Uterus (tissue), 3 donors: ENCODE measurements at regions not wholly inside any gene's neighbourhood (a gene's known extent, or its start where the extent isn't known, plus 50 kb on each side); places are given as distances from the start of the nearest gene placed in this dataset.

Source experiments
- DNase-seq, 2 donors: peaks; one replicate each; pipeline ENCODE4 v3.0.0-alpha.2; 2019 to 2020
- H3K27ac ChIP-seq, 2 donors: fragments of 200-600 bp; sonication (generic); 1 replicate in 1 of 2; 2 replicates in 1 of 2; pipeline ENCODE4 v1.5.1; 2016 to 2018
- H3K27me3 ChIP-seq, 2 donors: fragments of 200-600 bp; sonication (generic); one replicate each; pipeline ENCODE4 v1.5.1; 2018 to 2019; ENCODE audit warnings: control low read depth in 1 of 2
- H3K36me3 ChIP-seq, 2 donors: fragments of 200-600 bp; sonication (generic); one replicate each; pipeline ENCODE4 v1.5.1; 2019; ENCODE audit warnings: control low read depth in 1 of 2
- H3K4me1 ChIP-seq, 2 donors: fragments of 200-600 bp; sonication (generic); one replicate each; pipeline ENCODE4 v1.5.1; 2018 to 2019; ENCODE audit warnings: control low read depth in 1 of 2
- H3K4me3 ChIP-seq, 2 donors: fragments of 200-600 bp; sonication (generic); 1 replicate in 1 of 2; 2 replicates in 1 of 2; pipeline ENCODE4 v1.5.1; 2018 to 2019; ENCODE audit warnings: mild to moderate bottlenecking in 1 of 2
- H3K9me3 ChIP-seq, 2 donors: fragments of 200-600 bp; sonication (generic); one replicate each; pipeline ENCODE4 v1.5.1; 2019; ENCODE audit warnings: control low read depth in 1 of 2
- CTCF ChIP-seq, 4 experiments: fragments of 200-600 bp in 2 of 4; fragments of 450-650 bp in 2 of 4; sonication (generic) in 2 of 4; IDR thresholded peaks; one replicate each; pipeline ENCODE4 v1.5.1; 2016 to 2019; ENCODE audit warnings: antibody characterized with exemption in 4 of 4, mild to moderate bottlenecking in 2 of 4, moderate library complexity in 1 of 4
- POLR2A ChIP-seq, 2 donors: fragments of 450-650 bp; IDR thresholded peaks; one replicate each; pipeline ENCODE4 v1.6.1; 2016; ENCODE audit warnings: antibody characterized with exemption in 2 of 2, mild to moderate bottlenecking in 1 of 2, moderate library complexity in 1 of 2
- intact Hi-C: fragments of 100-400 bp; cut with DNase I; formaldehyde crosslinking; loops from one replicate; pipeline ENCODE4 v1.15.1; 2023; ENCODE audit warnings: low total_unique reads
- donor health status: DM: yes; HTN: yes; CAD: no.

GRCh38 chr4:89665662-89666061, 171.3 kb downstream of the SNCA start:
- TF ChIP-seq POLR2A (IDR thresholded peaks at IDR 0.05), result no peak
- TF ChIP-seq CTCF (IDR thresholded peaks at IDR 0.05), result no peak
- H3K36me3 ChIP-seq, result no peaks in the 10 kb centered on the region
- H3K27ac ChIP-seq, result no peak overlapping the region
- intact Hi-C loops, result no loop called here
- DNase-seq, result no peak
- H3K4me1 ChIP-seq, result no peaks in the 10 kb centered on the region
- H3K9me3 ChIP-seq, result no peaks in the 10 kb centered on the region
- no peaks in the 10 kb centered on the region for H3K27me3 ChIP-seq
- H3K4me3 ChIP-seq, result no peak overlapping the region

GRCh38 chr4:89664521-89664920, 172.4 kb downstream of the SNCA start:
- no peak for TF ChIP-seq POLR2A (IDR thresholded peaks at IDR 0.05)
- no peak overlapping the region for H3K27ac ChIP-seq
- H3K36me3 ChIP-seq, result no peaks in the 10 kb centered on the region
- no peak for DNase-seq
- H3K4me1 ChIP-seq, result no peaks in the 10 kb centered on the region
- H3K9me3 ChIP-seq, result no peaks in the 10 kb centered on the region
- no peaks in the 10 kb centered on the region for H3K27me3 ChIP-seq
- intact Hi-C loops, result no loop called here
- no peak overlapping the region for H3K4me3 ChIP-seq

GRCh38 chr4:89661173-89661899, 175.6 kb downstream of the SNCA start:
- no peak for DNase-seq
- Histone ChIP-seq H3K27ac (no peak overlapping the region), H3K27me3 (no peaks in the 10 kb centered on the region), H3K4me3 (no peak overlapping the region), H3K36me3 (no peaks in the 10 kb centered on the region), H3K9me3 (no peaks in the 10 kb centered on the region), H3K4me1 (peaks cover 0 to 7% of the 10 kb centered on the region in 2 donors)
- TF ChIP-seq POLR2A (IDR thresholded peaks at IDR 0.05), result no peak
- no peak for TF ChIP-seq CTCF (IDR thresholded peaks at IDR 0.05)
- intact Hi-C loops, result no loop called here

- no peak for DNase-seq
- no peaks in the 10 kb centered on the region for H3K27me3 ChIP-seq
- peaks cover 0 to 7% of the 10 kb centered on the region in 2 donors for H3K4me1 ChIP-seq
- no peaks in the 10 kb centered on the region for H3K36me3 ChIP-seq
- intact Hi-C loops, result no loop called here
- no peak for TF ChIP-seq CTCF (IDR thresholded peaks at IDR 0.05)
- no peak for TF ChIP-seq POLR2A (IDR thresholded peaks at IDR 0.05)
- H3K4me3 ChIP-seq, result no peak overlapping the region
- H3K27ac ChIP-seq, result no peak overlapping the region
- no peaks in the 10 kb centered on the region for H3K9me3 ChIP-seq
These were observed 176.4 kb downstream of the SNCA start for GRCh38 chr4:89660444-89661172.

- Histone ChIP-seq H3K4me3 (no peak overlapping the region), H3K27ac (no peak overlapping the region), H3K27me3 (no peaks in the 10 kb centered on the region), H3K36me3 (no peaks in the 10 kb centered on the region), H3K4me1 (peaks cover 0 to 7% of the 10 kb centered on the region in 2 donors), H3K9me3 (no peaks in the 10 kb centered on the region)
- no peak for DNase-seq
- TF ChIP-seq POLR2A (IDR thresholded peaks at IDR 0.05) (no peak), CTCF (IDR thresholded peaks at IDR 0.05) (no peak)
- intact Hi-C loops, result no loop called here
These were observed 178.3 kb downstream of the SNCA start for GRCh38 chr4:89658701-89659024.
